H1 (cell line): ENCODE measurements at regions not wholly inside any gene's neighbourhood (a gene's known extent, or its start where the extent isn't known, plus 50 kb on each side); places are given as distances from the start of the nearest gene placed in this dataset.
A peak's percentile ranks its signal among the peaks of the same experiment; 100 is the strongest.

ENCODE experiments used
- CTCF ChIA-PET: fragments of 300-600 bp; sonication (Branson Sonifier 250); formaldehyde crosslinking; loops from one replicate; lab custom pipeline; 2021; ENCODE audit not compliant: partially characterized antibody; lab: Charles Lee
- POLR2A ChIA-PET: fragments of 300-600 bp; sonication (Branson Sonifier 250); formaldehyde crosslinking; loops from one replicate; lab custom pipeline; 2021; ENCODE audit warnings: inconsistent platforms; ENCODE audit not compliant: partially characterized antibody; lab: Charles Lee
- DNase-seq, 2 experiments: peaks; one replicate each; pipeline versions ENCODE4 v3.0.0 to v3.0.0-alpha.2; 2010 to 2022; ENCODE audit warnings: low spot score in 2 of 2, low read depth in 1 of 2, mixed read lengths in 1 of 2
- FAIRE-seq: peaks from 2 replicates; lab custom pipeline; 2011; peaks lifted over from hg19 to GRCh38; lab: Jason Lieb, UNC
- H2AFZ ChIP-seq: 2 replicates; pipeline ENCODE4 v1.8.1; 2012; ENCODE audit warnings: low read length, inconsistent platforms
- H2AK5ac ChIP-seq: 2 replicates; pipeline ENCODE4 v1.6.1; 2013; ENCODE audit warnings: low read depth, low read length
- H2BK120ac ChIP-seq: replicated peaks from 2 replicates; pipeline ENCODE3; 2013; ENCODE audit warnings: low read depth, low read length, inconsistent platforms
- H2BK12ac ChIP-seq: 2 replicates; pipeline ENCODE4 v1.6.1; 2013; ENCODE audit warnings: low read depth, low read length
- H2BK15ac ChIP-seq: 2 replicates; pipeline ENCODE4 v1.6.1; 2013; ENCODE audit warnings: low read length
- H2BK20ac ChIP-seq: 2 replicates; pipeline ENCODE4 v1.6.1; 2013; ENCODE audit warnings: low read length
- H2BK5ac ChIP-seq: 2 replicates; pipeline ENCODE4 v1.6.1; 2013; ENCODE audit warnings: low read depth, low read length
- H3K14ac ChIP-seq: 2 replicates; pipeline ENCODE4 v1.6.1; 2013; ENCODE audit warnings: inconsistent platforms; ENCODE audit not compliant: insufficient read length
- H3K18ac ChIP-seq: 2 replicates; pipeline ENCODE4 v1.6.1; 2013; ENCODE audit warnings: low read length; ENCODE audit errors: extremely low read depth
- H3K23ac ChIP-seq: 2 replicates; pipeline ENCODE4 v1.6.1; 2013; ENCODE audit warnings: inconsistent platforms; ENCODE audit not compliant: insufficient read length
- H3K23me2 ChIP-seq: 2 replicates; pipeline ENCODE4 v1.6.1; 2013; ENCODE audit warnings: low read depth, low read length
- H3K27ac ChIP-seq: 2 replicates; pipeline ENCODE4 v1.6.1; 2011; ENCODE audit warnings: low read depth, low read length, inconsistent platforms
- H3K27me3 ChIP-seq, 4 experiments: replicated peaks in 1 of 4; 1 replicate in 1 of 4; 2 replicates in 3 of 4; pipeline versions ENCODE4 v1.6.1 to v1.8.1; 2011 to 2013; ENCODE audit warnings: low read length in 3 of 4, mild to moderate bottlenecking in 3 of 4, inconsistent platforms in 2 of 4, mixed read lengths in 2 of 4, moderate library complexity in 1 of 4; ENCODE audit not compliant: control insufficient read depth in 3 of 4, insufficient read depth in 3 of 4; ENCODE audit errors: extremely low read depth in 1 of 4
- H3K36me3 ChIP-seq, 4 experiments: 2 replicates each; pipeline versions ENCODE4 v1.6.1 to v1.8.1; 2011 to 2013; ENCODE audit warnings: mild to moderate bottlenecking in 4 of 4, low read length in 3 of 4, moderate library complexity in 2 of 4, control low read depth in 1 of 4, inconsistent platforms in 1 of 4; ENCODE audit not compliant: insufficient read depth in 4 of 4, control insufficient read depth in 2 of 4
- H3K4ac ChIP-seq: replicated peaks from 2 replicates; pipeline ENCODE3; 2013; ENCODE audit warnings: low read length, low read depth, mixed read lengths, inconsistent platforms; ENCODE audit not compliant: insufficient read length
- H3K4me1 ChIP-seq, 4 experiments: replicated peaks in 1 of 4; 1 replicate in 1 of 4; 2 replicates in 3 of 4; pipeline versions ENCODE4 v1.6.1 to v1.8.1; 2011 to 2013; ENCODE audit warnings: low read length in 3 of 4, inconsistent platforms in 2 of 4, mixed read lengths in 1 of 4; ENCODE audit not compliant: insufficient read depth in 4 of 4, control insufficient read depth in 3 of 4
- H3K4me2 ChIP-seq, 2 experiments: 2 replicates each; pipeline versions ENCODE4 v1.6.1 to v1.8.1; 2011 to 2013; ENCODE audit warnings: low read depth in 2 of 2, low read length in 2 of 2, control low read depth in 1 of 2, inconsistent platforms in 1 of 2, mild to moderate bottlenecking in 1 of 2; ENCODE audit not compliant: insufficient read depth in 1 of 2
- H3K4me3 ChIP-seq, 4 experiments: fragments of 200-600, 300-600 bp in 1 of 4; sonication (generic), shearing (Covaris generic), sonication (Bioruptor Twin) in 1 of 4; 2 replicates each; pipeline versions ENCODE4 v1.5.1 to v1.8.1; 2011 to 2016; ENCODE audit warnings: low read length in 4 of 4, low read depth in 3 of 4, control low read depth in 2 of 4, inconsistent platforms in 2 of 4, mild to moderate bottlenecking in 2 of 4, mixed read lengths in 1 of 4, moderate library complexity in 1 of 4; ENCODE audit not compliant: insufficient read depth in 2 of 4; ENCODE audit errors: extremely low read depth in 1 of 4
- H3K56ac ChIP-seq: replicated peaks from 2 replicates; pipeline ENCODE3; 2013; ENCODE audit warnings: low read depth, mild to moderate bottlenecking, mixed read lengths, low read length, inconsistent platforms; ENCODE audit not compliant: insufficient read length
- H3K79me1 ChIP-seq: 2 replicates; pipeline ENCODE4 v1.6.1; 2013; ENCODE audit warnings: low read depth, low read length, control low read depth
- H3K79me2 ChIP-seq, 2 experiments: 2 replicates each; pipeline versions ENCODE4 v1.6.1 to v1.8.1; 2012 to 2013; ENCODE audit warnings: low read length in 2 of 2, mild to moderate bottlenecking in 2 of 2, inconsistent platforms in 1 of 2; ENCODE audit not compliant: insufficient read depth in 2 of 2, control insufficient read depth in 1 of 2
- H3K9ac ChIP-seq, 4 experiments: replicated peaks in 1 of 4; 1 replicate in 1 of 4; 2 replicates in 3 of 4; pipeline versions ENCODE4 v1.6.1 to v1.8.1; 2011 to 2013; ENCODE audit warnings: low read depth in 3 of 4, low read length in 3 of 4, control low read depth in 2 of 4, mild to moderate bottlenecking in 2 of 4, moderate library complexity in 2 of 4, inconsistent platforms in 1 of 4; ENCODE audit errors: extremely low read depth in 1 of 4
- H3K9me3 ChIP-seq, 2 experiments: 2 replicates each; pipeline versions ENCODE4 v1.6.1 to v1.8.1; 2012 to 2013; ENCODE audit warnings: mild to moderate bottlenecking in 2 of 2, moderate library complexity in 2 of 2, control low read depth in 1 of 2, inconsistent platforms in 1 of 2, low read depth in 1 of 2, low read length in 1 of 2, mixed read lengths in 1 of 2; ENCODE audit not compliant: insufficient read depth in 2 of 2
- H4K20me1 ChIP-seq, 2 experiments: replicated peaks in 1 of 2; 2 replicates each; pipeline versions ENCODE3 to v1.8.1; 2011 to 2013; ENCODE audit warnings: inconsistent platforms in 2 of 2, low read length in 2 of 2, mild to moderate bottlenecking in 1 of 2; ENCODE audit not compliant: insufficient read depth in 2 of 2, control insufficient read depth in 1 of 2
- H4K5ac ChIP-seq: 2 replicates; pipeline ENCODE4 v1.6.1; 2013; ENCODE audit warnings: low read length, low read depth, mixed read lengths, inconsistent platforms; ENCODE audit not compliant: insufficient read length
- H4K8ac ChIP-seq: 2 replicates; pipeline ENCODE4 v1.8.0; 2013; ENCODE audit warnings: mild to moderate bottlenecking, moderate library complexity, low read length, inconsistent platforms; ENCODE audit not compliant: insufficient read depth; ENCODE audit errors: extremely low read depth
- H4K91ac ChIP-seq: replicated peaks from 2 replicates; pipeline ENCODE3; 2013; ENCODE audit warnings: low read length, mixed read lengths, inconsistent platforms; ENCODE audit not compliant: insufficient read length
- BCL11A ChIP-seq, 2 experiments: IDR thresholded peaks; one replicate each; pipeline ENCODE4 v1.6.1; 2011; ENCODE audit warnings: low read depth in 2 of 2, low read length in 2 of 2, mild to moderate bottlenecking in 2 of 2
- FOSL1 ChIP-seq: IDR thresholded peaks from 2 replicates; pipeline ENCODE4 v1.6.1; 2011; ENCODE audit warnings: mild to moderate bottlenecking, low read depth, low read length, moderate library complexity; ENCODE audit not compliant: insufficient read depth
- MAX ChIP-seq: IDR thresholded peaks from 2 replicates; pipeline ENCODE4 v1.6.1; 2012; ENCODE audit warnings: inconsistent platforms
- SP1 ChIP-seq: IDR thresholded peaks from 2 replicates; pipeline ENCODE4 v1.6.1; 2011; ENCODE audit warnings: low read depth, low read length
- WGBS, 2 experiments: shearing (Covaris generic) in 1 of 2; methylation state at CpG; one replicate each; pipeline versions ENCODE4 v1.1.6 to v1.1.7; 2013 to 2015; ENCODE audit warnings: low lambda C conversion rate in 2 of 2, mixed read lengths in 2 of 2, inconsistent platforms in 1 of 2, low coverage in 1 of 2, missing lambda C conversion rate in 1 of 2; ENCODE audit not compliant: insufficient replicate concordance in 2 of 2, insufficient coverage in 1 of 2, insufficient read length in 1 of 2; ENCODE audit errors: extremely low coverage in 1 of 2, missing lambda C conversion rate in 1 of 2; 5-methylcytosine and 5-hydroxymethylcytosine counted together

- H2BK12ac ChIP-seq: no peak overlapping the region
- FAIRE-seq (no peak), DNase-seq (peak in 1 of 2 experiments; percentile 31)
- no peak overlapping the region for H4K91ac ChIP-seq
- no peak overlapping the region for H3K4me2 ChIP-seq
- H3K79me1 ChIP-seq: no peaks in the 10 kb centered on the region
- H2AK5ac ChIP-seq: no peak overlapping the region
- H3K4me1 ChIP-seq: peaks cover 0 to 6% (median 4%) of the 10 kb centered on the region in 4 experiments; a peak in 5 of 7 replicates
- no peak overlapping the region for H4K8ac ChIP-seq
- no peak overlapping the region for H4K5ac ChIP-seq
- H2BK15ac ChIP-seq: no peak overlapping the region
- H3K18ac ChIP-seq: no peak overlapping the region
- WGBS, 2 experiments: 90% methylated on average over 5 of the region's 5 CpGs; no CpG with 5 or more reads in 1 of the 2 experiments
- H3K27ac ChIP-seq: no peak overlapping the region
- H3K4ac ChIP-seq: no peak overlapping the region
- no peak overlapping the region for H2BK5ac ChIP-seq
- TF ChIP-seq MAX: no peak
- TF ChIP-seq BCL11A (IDR thresholded peaks at IDR 0.05; ENCODE audit: low read depth in 2 of 2, low read length in 2 of 2): no peak
- no peak for TF ChIP-seq FOSL1
- TF ChIP-seq SP1: no peak
- H2BK20ac ChIP-seq: no peak overlapping the region
- no peaks in the 10 kb centered on the region for H3K27me3 ChIP-seq
- CTCF ChIA-PET: no interaction called here
- no peak overlapping the region for H2AFZ ChIP-seq
- no peak overlapping the region for H3K56ac ChIP-seq
- H3K23me2 ChIP-seq: no peaks in the 10 kb centered on the region; the same call in 1 of the 2 replicates
- no peaks in the 10 kb centered on the region for H4K20me1 ChIP-seq
- POLR2A ChIA-PET: interaction anchor here (0.5 kb wide), 1 partner anchor 20 kb away, joined by 3 read pairs; no protein-coding TSS in a partner anchor
- H2BK120ac ChIP-seq: no peak overlapping the region
- H3K4me3 ChIP-seq: no peak overlapping the region
- no peaks in the 10 kb centered on the region for H3K36me3 ChIP-seq
- no peaks in the 10 kb centered on the region for H3K79me2 ChIP-seq
- H3K14ac ChIP-seq: no peak overlapping the region
- H3K23ac ChIP-seq: no peak overlapping the region
- H3K9me3 ChIP-seq: no peaks in the 10 kb centered on the region
- no peak overlapping the region for H3K9ac ChIP-seq
Observed at GRCh38 chr15:88741046-88741445, 62.2 kb upstream of the ACAN start.
